Esophagus squamous epithelium (tissue), 5 donors: ENCODE measurements at regions not wholly inside any gene's neighbourhood (a gene's known extent, or its start where the extent isn't known, plus 50 kb on each side); places are given as distances from the start of the nearest gene placed in this dataset.

Experiments used
- DNase-seq: peaks from one replicate; lab custom pipeline; 2025; lab: John Stamatoyannopoulos, UW
- H3K27ac ChIP-seq, 4 donors: fragments of 200-600 bp; sonication (generic); one replicate each; pipeline ENCODE4 v1.5.1; 2016 to 2019; ENCODE audit warnings: mild to moderate bottlenecking in 1 of 4
- H3K27me3 ChIP-seq, 4 donors: fragments of 200-600 bp; sonication (generic); 1 replicate in 3 of 4; 2 replicates in 1 of 4; pipeline versions ENCODE4 v1.5.1 to v1.6.0; 2017 to 2021; ENCODE audit warnings: antibody characterized with exemption in 1 of 4
- H3K36me3 ChIP-seq, 3 donors: fragments of 200-600 bp; sonication (generic); one replicate each; pipeline ENCODE4 v1.5.1; 2016 to 2019
- H3K4me1 ChIP-seq, 3 donors: fragments of 200-600 bp; sonication (generic); one replicate each; pipeline ENCODE4 v1.5.1; 2017 to 2019
- H3K4me3 ChIP-seq, 4 donors: fragments of 200-600 bp; sonication (generic); 1 replicate in 3 of 4; 2 replicates in 1 of 4; pipeline ENCODE4 v1.5.1; 2016 to 2019; ENCODE audit warnings: mild to moderate bottlenecking in 2 of 4, moderate library complexity in 1 of 4
- H3K9me3 ChIP-seq, 3 donors: fragments of 200-600 bp; sonication (generic); one replicate each; pipeline ENCODE4 v1.5.1; 2016 to 2019
- CTCF ChIP-seq, 6 experiments: fragments of 450-650 bp in 4 of 6; fragments of 200-600 bp in 2 of 6; sonication (generic) in 2 of 6; IDR thresholded peaks; one replicate each; pipeline ENCODE4 v1.5.1; 2016 to 2019; ENCODE audit warnings: antibody characterized with exemption in 6 of 6, mild to moderate bottlenecking in 4 of 6, moderate library complexity in 4 of 6
- POLR2A ChIP-seq, 4 donors: fragments of 450-650 bp; IDR thresholded peaks; one replicate each; pipeline ENCODE4 v1.6.1; 2017; ENCODE audit warnings: antibody characterized with exemption in 4 of 4, mild to moderate bottlenecking in 4 of 4, moderate library complexity in 3 of 4
- WGBS, 2 donors: methylation state at CpG; one replicate each; pipeline ENCODE4 v1.1.5; 2018; 5-methylcytosine and 5-hydroxymethylcytosine counted together
- intact Hi-C: fragments of 100-400 bp; cut with DNase I; formaldehyde crosslinking; loops from one replicate; pipeline ENCODE4 v1.15.0; 2022
- donor health status: DM: yes; HTN: yes; CAD: no.

GRCh38 chr4:149987330-149988086, 90.7 kb upstream of the DCLK2 start:
- Histone ChIP-seq H3K27me3 (no peaks in the 10 kb centered on the region), H3K27ac (no peak overlapping the region), H3K4me3 (no peak overlapping the region), H3K9me3 (no peaks in the 10 kb centered on the region), H3K4me1 (no peaks in the 10 kb centered on the region), H3K36me3 (no peaks in the 10 kb centered on the region)
- 67 to 73% methylated on average over 4 of the region's 4 CpGs for WGBS, 2 donors
- TF ChIP-seq POLR2A (IDR thresholded peaks at IDR 0.05) (no peak), CTCF (IDR thresholded peaks at IDR 0.05) (no peak)
- no peak for DNase-seq
- intact Hi-C loops = no loop called here

- WGBS, 2 donors = 53 to 76% methylated on average over 1 of the region's 1 CpG
- H3K4me1 ChIP-seq = no peaks in the 10 kb centered on the region
- no peaks in the 10 kb centered on the region for H3K36me3 ChIP-seq
- no peak overlapping the region for H3K27ac ChIP-seq
- no peak for TF ChIP-seq CTCF (IDR thresholded peaks at IDR 0.05)
- TF ChIP-seq POLR2A (IDR thresholded peaks at IDR 0.05) = no peak
- intact Hi-C loops = no loop called here
- no peaks in the 10 kb centered on the region for H3K9me3 ChIP-seq
- no peak for DNase-seq
- no peaks in the 10 kb centered on the region for H3K27me3 ChIP-seq
- no peak overlapping the region for H3K4me3 ChIP-seq
These were observed 90.2 kb upstream of the DCLK2 start for GRCh38 chr4:149988087-149988410.

GRCh38 chr4:149993030-149993429, 85.2 kb upstream of the DCLK2 start:
- Histone ChIP-seq H3K27me3 (no peaks in the 10 kb centered on the region), H3K4me1 (peaks cover 0 to 5% (median 0%) of the 10 kb centered on the region in 3 donors), H3K9me3 (no peaks in the 10 kb centered on the region), H3K36me3 (no peaks in the 10 kb centered on the region), H3K4me3 (no peak overlapping the region), H3K27ac (no peak overlapping the region)
- no peak for DNase-seq
- TF ChIP-seq CTCF (IDR thresholded peaks at IDR 0.05) (no peak), POLR2A (IDR thresholded peaks at IDR 0.05) (no peak)
- intact Hi-C loops = no loop called here

GRCh38 chr4:149995134-149995756, 83.0 kb upstream of the DCLK2 start:
- no peak overlapping the region for H3K4me3 ChIP-seq
- intact Hi-C loops = no loop called here
- WGBS, 2 donors = no CpG with 5 or more reads among the region's 1 CpG
- H3K9me3 ChIP-seq = no peaks in the 10 kb centered on the region
- H3K27me3 ChIP-seq = no peaks in the 10 kb centered on the region
- no peak for DNase-seq
- TF ChIP-seq POLR2A (IDR thresholded peaks at IDR 0.05) (no peak), CTCF (IDR thresholded peaks at IDR 0.05) (no peak)
- peaks cover 0 to 9% (median 0%) of the 10 kb centered on the region in 3 donors for H3K4me1 ChIP-seq
- H3K27ac ChIP-seq = no peak overlapping the region
- H3K36me3 ChIP-seq = no peaks in the 10 kb centered on the region

GRCh38 chr4:149997881-149998421, 80.3 kb upstream of the DCLK2 start:
- H3K4me3 ChIP-seq = no peak overlapping the region
- no peaks in the 10 kb centered on the region for H3K27me3 ChIP-seq
- no peak for DNase-seq
- peaks cover 0 to 9% (median 0%) of the 10 kb centered on the region in 3 donors for H3K4me1 ChIP-seq
- no peak overlapping the region for H3K27ac ChIP-seq
- TF ChIP-seq POLR2A (IDR thresholded peaks at IDR 0.05) = no peak
- TF ChIP-seq CTCF (IDR thresholded peaks at IDR 0.05) = no peak
- H3K36me3 ChIP-seq = no peaks in the 10 kb centered on the region
- 25 to 30% methylated on average over 4 of the region's 4 CpGs for WGBS, 2 donors
- no peaks in the 10 kb centered on the region for H3K9me3 ChIP-seq
- intact Hi-C loops = no loop called here
